ENCODE measurements at regions not wholly inside any gene's neighbourhood (a gene's known extent, or its start where the extent isn't known, plus 50 kb on each side); places are given as distances from the start of the nearest gene placed in this dataset.

- no peak for ATAC-seq
Measured at GRCh38 chr5:37994729-37995128, 154.9 kb upstream of the GDNF start.

GRCh38 chr5:37991301-37992299 is 151.8 kb upstream of the GDNF start:
- intact Hi-C loops (cut with DNase I) = no loop called here
- WGBS, 2 donors = 41 to 46% methylated on average over 10 of the region's 10 CpGs
- H3K27me3 ChIP-seq = no peaks in the 10 kb centered on the region
- ATAC-seq = no peak
- H3K4me3 ChIP-seq = no peak overlapping the region
- no peak for TF ChIP-seq POLR2A (IDR thresholded peaks at IDR 0.05)
- no peak for TF ChIP-seq CTCF (IDR thresholded peaks at IDR 0.05)
- H3K36me3 ChIP-seq (replicated peaks in 1 of 2; ENCODE audit: insufficient read depth in 1 of 2, low read depth in 2 of 2) = no peaks in the 10 kb centered on the region
- peak in 1 of 4 donors; percentile 3 for DNase-seq
- H3K4me1 ChIP-seq = no peaks in the 10 kb centered on the region
- H3K27ac ChIP-seq = no peak overlapping the region
- H3K9me3 ChIP-seq = no peaks in the 10 kb centered on the region

More at GRCh38 chr5:37994729-37995128, 154.9 kb upstream of the GDNF start:
- Histone ChIP-seq H3K4me1 (no peaks in the 10 kb centered on the region), H3K27me3 (no peaks in the 10 kb centered on the region), H3K4me3 (no peak overlapping the region), H3K27ac (no peak overlapping the region), H3K36me3 (replicated peaks in 1 of 2; ENCODE audit: insufficient read depth in 1 of 2, low read depth in 2 of 2) (no peaks in the 10 kb centered on the region), H3K9me3 (no peaks in the 10 kb centered on the region)
- TF ChIP-seq POLR2A (IDR thresholded peaks at IDR 0.05) (no peak), CTCF (IDR thresholded peaks at IDR 0.05) (no peak)
- intact Hi-C loops (cut with DNase I) = no loop called here
- no peak for DNase-seq
- WGBS, 2 donors = 45 to 51% methylated on average over 1 of the region's 1 CpG

- Histone ChIP-seq H3K27me3 (no peaks in the 10 kb centered on the region), H3K36me3 (replicated peaks in 1 of 2; ENCODE audit: insufficient read depth in 1 of 2, low read depth in 2 of 2) (no peaks in the 10 kb centered on the region), H3K27ac (no peak overlapping the region), H3K4me3 (no peak overlapping the region), H3K9me3 (no peaks in the 10 kb centered on the region), H3K4me1 (no peaks in the 10 kb centered on the region)
- DNase-seq = no peak
- WGBS, 2 donors = 55 to 57% methylated on average over 1 of the region's 1 CpG
- intact Hi-C loops (cut with DNase I) = no loop called here
- no peak for ATAC-seq
- TF ChIP-seq CTCF (IDR thresholded peaks at IDR 0.05) (no peak), POLR2A (IDR thresholded peaks at IDR 0.05) (no peak)
Measured at GRCh38 chr5:37989884-37990283, 150.0 kb upstream of the GDNF start.

- intact Hi-C loops (cut with DNase I) = no loop called here
- DNase-seq (no peak), ATAC-seq (no peak)
- Histone ChIP-seq H3K9me3 (no peaks in the 10 kb centered on the region), H3K27ac (no peak overlapping the region), H3K27me3 (no peaks in the 10 kb centered on the region), H3K4me1 (no peaks in the 10 kb centered on the region), H3K36me3 (replicated peaks in 1 of 2; ENCODE audit: insufficient read depth in 1 of 2, low read depth in 2 of 2) (no peaks in the 10 kb centered on the region), H3K4me3 (no peak overlapping the region)
- TF ChIP-seq CTCF (IDR thresholded peaks at IDR 0.05) (no peak), POLR2A (IDR thresholded peaks at IDR 0.05) (no peak)
- WGBS, 2 donors = 63 to 65% methylated on average over 1 of the region's 1 CpG
Measured at GRCh38 chr5:37988454-37989046, 148.7 kb upstream of the GDNF start.

All from body of pancreas (tissue), 4 donors.